Panc1 (cell line): ENCODE measurements at regions not wholly inside any gene's neighbourhood (a gene's known extent, or its start where the extent isn't known, plus 50 kb on each side); places are given as distances from the start of the nearest gene placed in this dataset.

Source experiments
- CTCF ChIP-seq: fragments of 450-650 bp; IDR thresholded peaks from 2 replicates; pipeline ENCODE4 v1.5.1; 2017; ENCODE audit warnings: mild to moderate bottlenecking
- SIN3A ChIP-seq: IDR thresholded peaks from 2 replicates; pipeline ENCODE4 v1.6.1; 2012; ENCODE audit warnings: low read depth, mild to moderate bottlenecking, low read length, moderate library complexity, borderline replicate concordance; ENCODE audit not compliant: insufficient read depth

DNA sequence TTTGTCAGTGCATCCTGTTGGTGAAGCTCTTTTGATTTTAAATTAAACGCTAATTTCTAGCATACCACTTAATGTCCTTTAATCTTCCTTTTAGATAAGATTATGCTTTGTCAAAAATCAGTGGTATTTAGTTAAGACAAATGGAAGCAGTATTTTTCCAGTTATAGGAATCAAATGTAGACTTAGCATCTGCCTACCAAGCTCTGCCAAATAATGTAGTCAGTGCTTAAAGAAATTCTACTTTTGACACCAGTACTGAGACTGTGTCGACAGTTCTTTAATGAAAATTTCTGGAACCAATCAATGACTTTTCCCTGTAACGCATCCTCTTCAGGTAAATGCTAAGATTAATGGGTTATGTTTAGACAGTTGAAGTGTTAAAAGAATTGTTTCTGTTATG lies 803.3 kb upstream of the FAM98A start:
- no peak for TF ChIP-seq CTCF
- no peak for TF ChIP-seq SIN3A
